ENCODE measurements at regions not wholly inside any gene's neighbourhood (a gene's known extent, or its start where the extent isn't known, plus 50 kb on each side); places are given as distances from the start of the nearest gene placed in this dataset.
"Not testable (repeated sequence)": the region's sequence is repeated elsewhere in the genome, so short reads cannot be mapped to it uniquely, and the experiment has no call there.

- not testable (repeated sequence) for TF ChIP-seq CTCF (IDR thresholded peaks at IDR 0.05); POLR2A (IDR thresholded peaks at IDR 0.05; ENCODE audit: low read length); EP300 (IDR thresholded peaks at IDR 0.05); ESRRA (IDR thresholded peaks at IDR 0.05; ENCODE audit: borderline replicate concordance, low read length); PBX3 (IDR thresholded peaks at IDR 0.05); CHD2 (IDR thresholded peaks at IDR 0.05; ENCODE audit: low read length, partially characterized antibody); GATA3 (IDR thresholded peaks at IDR 0.05; ENCODE audit: borderline replicate concordance); ZFP36 (IDR thresholded peaks at IDR 0.05; ENCODE audit: borderline replicate concordance, partially characterized antibody); MYC (IDR thresholded peaks at IDR 0.05; ENCODE audit: borderline replicate concordance, low read length); MAFK (IDR thresholded peaks at IDR 0.05; ENCODE audit: partially characterized antibody); RAD21 (conservative IDR thresholded peaks at IDR 0.05 in 1 of 2, IDR thresholded peaks at IDR 0.05 in 1 of 2)
Observed at GRCh38 chr1:206276143-206276542, 72.8 kb downstream of the SRGAP2 start.
